ENCODE measurements at regions not wholly inside any gene's neighbourhood (a gene's known extent, or its start where the extent isn't known, plus 50 kb on each side); places are given as distances from the start of the nearest gene placed in this dataset.

DNA sequence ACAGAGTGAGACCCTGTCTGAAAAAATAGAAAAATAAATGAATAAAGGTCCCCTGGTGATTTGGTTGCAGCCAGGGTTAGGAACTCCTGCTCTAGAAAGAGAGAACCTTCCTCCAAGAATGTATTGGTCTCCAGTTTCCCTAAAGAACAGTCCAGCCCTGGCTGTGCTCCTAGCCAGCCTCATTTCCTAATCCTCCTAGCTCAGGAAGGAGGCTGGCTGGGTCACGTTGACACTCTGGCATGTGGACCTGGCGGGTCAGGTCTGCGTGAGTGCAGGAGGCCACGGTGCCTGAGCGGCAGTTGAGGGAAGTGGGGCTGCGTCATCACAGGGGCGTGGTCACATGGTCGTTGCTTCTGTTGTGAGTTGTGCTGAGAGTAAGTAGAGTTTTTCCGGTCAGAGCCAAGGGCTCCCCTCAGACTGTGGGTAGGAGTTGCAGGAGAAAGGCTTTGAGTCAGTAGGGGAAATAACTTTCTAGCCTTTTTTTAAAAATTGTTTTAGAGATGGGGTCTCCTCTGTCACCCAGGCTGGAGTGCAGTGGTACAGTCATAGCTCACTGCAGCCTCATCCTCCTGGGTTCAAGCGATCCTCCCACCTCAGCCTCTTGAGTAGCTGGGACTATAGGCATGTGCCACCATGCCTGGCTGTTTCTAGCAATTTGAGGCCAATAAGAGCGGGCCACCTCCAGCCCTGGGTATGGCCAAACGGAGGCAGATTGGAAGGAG is 194.0 kb upstream of the CIBAR2 start:
- Histone ChIP-seq H3K27ac (peak overlapping the region; percentile 71 to 92 (median 80)), H3K36me3 (no peaks in the 10 kb centered on the region), H3K4me3 (no peak overlapping the region), H3K9me3 (no peaks in the 10 kb centered on the region), H3K27me3 (no peaks in the 10 kb centered on the region), H3K4me1 (peaks cover 71 to 80% of the 10 kb centered on the region in 2 donors)
- peak; percentile 91 to 96 for DNase-seq
- intact Hi-C loops (cut with DNase I; ENCODE audit: low total_unique reads) = no loop called here
- TF ChIP-seq, protein P1, sequence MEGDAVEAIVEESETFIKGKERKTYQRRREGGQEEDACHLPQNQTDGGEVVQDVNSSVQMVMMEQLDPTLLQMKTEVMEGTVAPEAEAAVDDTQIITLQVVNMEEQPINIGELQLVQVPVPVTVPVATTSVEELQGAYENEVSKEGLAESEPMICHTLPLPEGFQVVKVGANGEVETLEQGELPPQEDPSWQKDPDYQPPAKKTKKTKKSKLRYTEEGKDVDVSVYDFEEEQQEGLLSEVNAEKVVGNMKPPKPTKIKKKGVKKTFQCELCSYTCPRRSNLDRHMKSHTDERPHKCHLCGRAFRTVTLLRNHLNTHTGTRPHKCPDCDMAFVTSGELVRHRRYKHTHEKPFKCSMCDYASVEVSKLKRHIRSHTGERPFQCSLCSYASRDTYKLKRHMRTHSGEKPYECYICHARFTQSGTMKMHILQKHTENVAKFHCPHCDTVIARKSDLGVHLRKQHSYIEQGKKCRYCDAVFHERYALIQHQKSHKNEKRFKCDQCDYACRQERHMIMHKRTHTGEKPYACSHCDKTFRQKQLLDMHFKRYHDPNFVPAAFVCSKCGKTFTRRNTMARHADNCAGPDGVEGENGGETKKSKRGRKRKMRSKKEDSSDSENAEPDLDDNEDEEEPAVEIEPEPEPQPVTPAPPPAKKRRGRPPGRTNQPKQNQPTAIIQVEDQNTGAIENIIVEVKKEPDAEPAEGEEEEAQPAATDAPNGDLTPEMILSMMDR (IDR thresholded peaks at IDR 0.05 in 4 of 5, conservative IDR thresholded peaks at IDR 0.05 in 1 of 5) = no peak
- peak; percentile 37 to 41 for TF ChIP-seq POLR2A (IDR thresholded peaks at IDR 0.05)
- ATAC-seq = peak; percentile 88 to 92
- in situ Hi-C loops (cut with MboI; ENCODE audit: low sequenced_read_pairs in 4 of 4) = no loop called here

DNA sequence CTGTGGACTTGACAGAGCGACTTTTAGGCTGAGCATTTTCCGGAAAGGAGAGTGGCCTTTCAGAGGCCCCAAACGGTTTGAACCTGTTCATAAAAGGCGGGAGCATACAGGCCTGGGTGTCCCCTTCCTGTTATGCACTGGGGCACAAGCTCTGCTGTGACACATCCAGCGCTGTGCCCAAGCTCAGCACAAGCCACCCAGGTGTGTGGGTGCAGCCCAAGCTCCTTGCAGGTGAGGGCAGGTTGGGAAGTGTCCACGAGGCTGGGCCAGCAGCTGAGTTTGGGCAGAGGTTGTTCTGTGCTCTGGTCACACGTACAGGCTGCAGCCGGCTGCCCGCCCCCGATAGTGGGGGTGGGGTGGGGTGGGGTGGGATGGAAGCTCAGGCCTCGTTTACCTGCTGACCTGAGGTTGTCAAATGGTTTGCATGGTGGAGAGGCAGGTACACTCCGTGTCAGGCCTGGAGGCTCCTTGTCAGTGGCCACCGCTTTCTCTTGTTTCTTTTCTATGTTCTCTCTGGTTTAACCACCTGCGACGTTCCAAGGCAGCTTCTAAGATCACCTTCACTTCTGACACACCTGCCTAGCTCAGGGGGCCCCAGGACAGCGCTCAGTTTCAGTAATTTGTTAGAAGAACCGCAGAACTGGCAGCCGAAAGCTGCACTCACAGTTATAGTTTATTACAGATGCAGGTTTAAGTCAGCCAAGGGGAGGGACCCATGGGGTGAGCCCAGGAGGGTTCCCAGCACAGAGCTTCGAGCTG is 194.7 kb upstream of the CIBAR2 start:
- intact Hi-C loops (cut with DNase I; ENCODE audit: low total_unique reads) = no loop called here
- no peak for ATAC-seq

DNA sequence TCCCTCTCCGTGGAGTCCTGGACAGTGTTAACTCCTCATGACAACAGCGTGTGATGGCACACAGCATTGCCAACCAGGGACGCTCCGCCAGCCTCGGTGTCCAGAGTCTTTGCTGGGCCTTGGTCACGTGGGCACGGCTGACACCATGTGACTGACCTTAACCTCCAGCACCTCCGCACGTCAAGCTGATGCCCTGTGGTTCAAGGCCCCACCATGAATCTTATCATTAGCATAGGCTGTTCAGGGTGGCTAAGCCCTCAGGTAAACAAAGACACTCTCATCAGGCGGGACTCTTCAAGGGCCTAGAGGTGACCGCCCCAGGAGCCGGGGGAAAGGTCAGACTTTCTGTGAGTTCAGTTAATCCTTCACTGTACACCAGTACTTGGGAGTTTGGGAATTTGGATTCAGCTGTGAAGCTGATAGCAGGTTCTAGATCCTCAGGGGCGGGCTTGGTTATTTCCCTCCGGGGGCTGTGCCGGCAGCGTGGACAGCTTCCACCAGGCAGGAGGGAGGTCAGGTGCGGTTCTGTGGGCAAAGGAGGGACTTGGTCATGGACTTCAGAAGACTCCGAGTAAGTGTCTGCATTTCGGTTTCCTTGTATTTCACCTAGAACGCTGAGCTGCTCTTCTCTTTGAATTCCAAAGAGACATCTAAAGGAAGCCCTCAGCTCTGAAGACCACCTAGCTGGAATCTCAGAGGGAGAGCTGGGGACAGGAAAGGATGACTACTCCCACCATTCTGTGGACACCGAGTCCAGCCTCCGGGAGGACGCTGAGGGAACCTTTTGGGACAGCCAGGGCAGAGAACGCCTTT is 195.5 kb upstream of the CIBAR2 start:
- no peaks in the 10 kb centered on the region for H3K27me3 ChIP-seq
- no peaks in the 10 kb centered on the region for H3K9me3 ChIP-seq
- TF ChIP-seq POLR2A (IDR thresholded peaks at IDR 0.05) = no peak
- TF ChIP-seq, protein P1 (IDR thresholded peaks at IDR 0.05 in 4 of 5, conservative IDR thresholded peaks at IDR 0.05 in 1 of 5) = no peak
- ATAC-seq (no peak), DNase-seq (no peak)
- H3K4me3 ChIP-seq = no peak overlapping the region
- peak overlapping the region in 3 of 4 donors; percentile 73 to 92 (median 87) for H3K27ac ChIP-seq
- H3K36me3 ChIP-seq = no peaks in the 10 kb centered on the region
- in situ Hi-C loops (cut with MboI; ENCODE audit: low sequenced_read_pairs in 4 of 4) = no loop called here
- H3K4me1 ChIP-seq = peaks cover 69 to 75% of the 10 kb centered on the region in 2 donors
- intact Hi-C loops (cut with DNase I; ENCODE audit: low total_unique reads) = no loop called here

More for the DNA sequence above, 194.7 kb upstream of the CIBAR2 start:
- TF ChIP-seq, protein P1 (IDR thresholded peaks at IDR 0.05 in 4 of 5, conservative IDR thresholded peaks at IDR 0.05 in 1 of 5) = no peak
- TF ChIP-seq POLR2A (IDR thresholded peaks at IDR 0.05) = no peak
- Histone ChIP-seq H3K27me3 (no peaks in the 10 kb centered on the region), H3K9me3 (no peaks in the 10 kb centered on the region), H3K36me3 (no peaks in the 10 kb centered on the region), H3K4me3 (no peak overlapping the region), H3K4me1 (peaks cover 64 to 75% of the 10 kb centered on the region in 2 donors), H3K27ac (peak overlapping the region; percentile 71 to 92 (median 80))
- in situ Hi-C loops (cut with MboI; ENCODE audit: low sequenced_read_pairs in 4 of 4) = no loop called here
- no peak for DNase-seq

DNA sequence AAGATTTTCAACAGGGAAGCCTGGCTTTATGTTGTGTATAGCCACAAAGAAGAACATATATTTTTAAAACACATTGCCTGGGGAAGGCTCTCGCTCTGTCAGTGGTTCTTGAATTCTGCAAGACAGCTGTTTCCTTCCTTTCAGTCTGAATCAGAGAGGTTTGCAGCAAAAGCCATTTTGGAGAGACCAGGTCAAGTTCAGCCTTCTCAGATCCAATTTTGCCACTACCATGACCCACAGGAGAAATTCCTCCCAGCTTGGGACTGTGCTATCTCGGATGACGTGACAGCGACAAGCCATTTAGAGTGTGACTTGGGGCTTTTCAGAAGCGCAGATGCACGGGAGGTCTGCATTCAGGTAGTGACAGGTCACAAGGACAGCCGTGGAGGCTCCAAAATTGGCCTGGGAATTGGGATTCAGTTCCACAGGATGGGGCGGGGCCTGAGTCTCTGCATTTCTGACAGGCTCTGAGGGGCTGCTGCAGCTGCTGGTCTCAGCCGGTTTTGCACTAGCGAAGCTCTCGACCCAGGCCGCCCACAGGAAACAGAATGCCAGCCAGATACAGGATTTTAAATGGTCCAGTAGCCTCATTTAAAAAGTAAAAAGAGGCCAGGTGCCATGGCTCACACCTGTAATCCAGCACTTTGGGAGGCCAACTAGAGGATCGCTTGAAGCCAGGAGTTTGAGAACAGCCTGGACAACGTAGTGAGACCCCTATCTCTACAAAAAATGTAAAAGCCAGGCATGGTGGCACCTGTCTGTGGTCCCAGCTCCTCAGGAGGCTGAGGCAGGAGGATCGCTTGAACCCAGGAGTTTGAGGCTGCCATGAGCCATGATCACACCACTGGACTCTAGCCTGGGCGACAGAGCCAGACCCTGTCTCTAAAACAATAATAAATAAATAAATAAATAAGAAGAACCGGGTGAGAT is 196.6 kb upstream of the CIBAR2 start:
- Histone ChIP-seq H3K4me1 (peaks cover 78 to 79% of the 10 kb centered on the region in 2 donors), H3K36me3 (no peaks in the 10 kb centered on the region), H3K9me3 (no peaks in the 10 kb centered on the region), H3K27ac (peak overlapping the region; percentile 63 to 92 (median 80)), H3K4me3 (no peak overlapping the region), H3K27me3 (no peaks in the 10 kb centered on the region)
- TF ChIP-seq POLR2A (IDR thresholded peaks at IDR 0.05) = no peak
- TF ChIP-seq, protein P1 (IDR thresholded peaks at IDR 0.05 in 4 of 5, conservative IDR thresholded peaks at IDR 0.05 in 1 of 5) = no peak
- ATAC-seq (no peak), DNase-seq (no peak)
- intact Hi-C loops (cut with DNase I; ENCODE audit: low total_unique reads) = no loop called here
- in situ Hi-C loops (cut with MboI; ENCODE audit: low sequenced_read_pairs in 4 of 4) = no loop called here
